PFSK-1 (cell line): ENCODE measurements at regions not wholly inside any gene's neighbourhood (a gene's known extent, or its start where the extent isn't known, plus 50 kb on each side); places are given as distances from the start of the nearest gene placed in this dataset.

ENCODE experiments used
- FOXP2 ChIP-seq: optimal IDR thresholded peaks from 2 replicates; pipeline ENCODE3; 2011; ENCODE audit warnings: borderline replicate concordance, control low read depth, inconsistent platforms; ENCODE audit not compliant: insufficient read depth; ENCODE audit errors: extremely low read length, extremely low read depth
- POLR2AphosphoS5 ChIP-seq: IDR thresholded peaks from 2 replicates; pipeline ENCODE4 v1.6.1; 2012; ENCODE audit warnings: low read depth, mild to moderate bottlenecking, control low read depth, low read length, moderate library complexity
- REST ChIP-seq, 2 experiments: IDR thresholded peaks; 2 replicates each; pipeline versions ENCODE4 v1.6.1 to v1.8.0; 2011 to 2012; ENCODE audit warnings: low read depth in 2 of 2, low read length in 2 of 2, control low read depth in 1 of 2, inconsistent platforms in 1 of 2, mild to moderate bottlenecking in 1 of 2, moderate library complexity in 1 of 2; ENCODE audit not compliant: insufficient read depth in 1 of 2
- SIN3A ChIP-seq: IDR thresholded peaks from 2 replicates; pipeline ENCODE4 v1.6.1; 2012; ENCODE audit warnings: mild to moderate bottlenecking, low read length, moderate library complexity, borderline replicate concordance; ENCODE audit not compliant: insufficient read depth
- TAF1 ChIP-seq: IDR thresholded peaks from 2 replicates; pipeline ENCODE4 v1.6.1; 2012; ENCODE audit warnings: low read length, control low read depth, borderline replicate concordance; ENCODE audit not compliant: insufficient read depth

GRCh38 chr1:164250365-164250764, 308.6 kb upstream of the PBX1 start:
- TF ChIP-seq TAF1 (no peak), SIN3A (no peak), POLR2AphosphoS5 (no peak), REST (IDR thresholded peaks at IDR 0.05; ENCODE audit: insufficient read depth in 1 of 2, low read depth in 2 of 2, low read length in 2 of 2) (no peak), FOXP2 (no peak)
